Suprapubic skin (tissue), 4 donors: ENCODE measurements at regions not wholly inside any gene's neighbourhood (a gene's known extent, or its start where the extent isn't known, plus 50 kb on each side); places are given as distances from the start of the nearest gene placed in this dataset.

Experiments used
- EP300 ChIP-seq: sonication (generic); formaldehyde crosslinking; IDR thresholded peaks from one replicate; pipeline ENCODE4 v1.6.1; 2017; ENCODE audit warnings: antibody characterized with exemption
- POLR2A ChIP-seq, 2 donors: fragments of 450-650 bp; IDR thresholded peaks; one replicate each; pipeline ENCODE4 v1.6.1; 2017; ENCODE audit warnings: antibody characterized with exemption in 2 of 2, mild to moderate bottlenecking in 2 of 2, moderate library complexity in 2 of 2
- POLR2AphosphoS5 ChIP-seq, 3 donors: sonication (generic); formaldehyde crosslinking; IDR thresholded peaks; one replicate each; pipeline ENCODE4 v1.6.1; 2017; ENCODE audit warnings: antibody characterized with exemption in 3 of 3
- TF ChIP-seq, protein P1 (sequence below), 2 donors: fragments of 200-600 bp in 1 of 2; fragments of 450-650 bp in 1 of 2; sonication (generic) in 1 of 2; IDR thresholded peaks; one replicate each; pipeline ENCODE4 v1.5.1; 2016 to 2019; ENCODE audit warnings: antibody characterized with exemption in 2 of 2, mild to moderate bottlenecking in 1 of 2, moderate library complexity in 1 of 2

DNA sequence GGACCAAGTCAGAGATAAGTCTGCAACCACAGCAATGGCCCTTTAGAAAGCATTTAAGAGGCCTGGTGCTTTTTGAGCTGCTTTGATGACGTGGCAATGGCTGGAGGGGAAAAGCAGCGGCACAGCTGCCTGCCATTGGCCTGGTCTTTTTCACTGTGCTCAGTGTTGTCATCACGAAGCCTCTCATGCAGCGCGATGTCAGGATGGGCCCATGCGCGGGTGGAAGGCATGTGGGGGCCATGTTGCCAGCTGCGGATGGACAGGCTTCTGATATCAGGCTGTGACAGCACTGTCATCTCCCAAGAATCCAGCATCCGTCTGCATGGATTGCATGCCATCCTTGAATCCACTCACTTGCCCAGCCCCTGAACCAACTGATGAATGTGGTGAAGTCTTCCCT is 204.5 kb downstream of the ACKR3 start:
- TF ChIP-seq, protein P1, sequence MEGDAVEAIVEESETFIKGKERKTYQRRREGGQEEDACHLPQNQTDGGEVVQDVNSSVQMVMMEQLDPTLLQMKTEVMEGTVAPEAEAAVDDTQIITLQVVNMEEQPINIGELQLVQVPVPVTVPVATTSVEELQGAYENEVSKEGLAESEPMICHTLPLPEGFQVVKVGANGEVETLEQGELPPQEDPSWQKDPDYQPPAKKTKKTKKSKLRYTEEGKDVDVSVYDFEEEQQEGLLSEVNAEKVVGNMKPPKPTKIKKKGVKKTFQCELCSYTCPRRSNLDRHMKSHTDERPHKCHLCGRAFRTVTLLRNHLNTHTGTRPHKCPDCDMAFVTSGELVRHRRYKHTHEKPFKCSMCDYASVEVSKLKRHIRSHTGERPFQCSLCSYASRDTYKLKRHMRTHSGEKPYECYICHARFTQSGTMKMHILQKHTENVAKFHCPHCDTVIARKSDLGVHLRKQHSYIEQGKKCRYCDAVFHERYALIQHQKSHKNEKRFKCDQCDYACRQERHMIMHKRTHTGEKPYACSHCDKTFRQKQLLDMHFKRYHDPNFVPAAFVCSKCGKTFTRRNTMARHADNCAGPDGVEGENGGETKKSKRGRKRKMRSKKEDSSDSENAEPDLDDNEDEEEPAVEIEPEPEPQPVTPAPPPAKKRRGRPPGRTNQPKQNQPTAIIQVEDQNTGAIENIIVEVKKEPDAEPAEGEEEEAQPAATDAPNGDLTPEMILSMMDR (IDR thresholded peaks at IDR 0.05) = no peak
- TF ChIP-seq POLR2A (IDR thresholded peaks at IDR 0.05) (no peak), POLR2AphosphoS5 (IDR thresholded peaks at IDR 0.05) (no peak), EP300 (no peak)
